CD14-positive monocyte (primary cell): ENCODE measurements at regions not wholly inside any gene's neighbourhood (a gene's known extent, or its start where the extent isn't known, plus 50 kb on each side); places are given as distances from the start of the nearest gene placed in this dataset.

Source experiments
- DNase-seq, 3 donors: peaks; one replicate each; pipeline ENCODE4 v3.0.0-alpha.2; 2011 to 2022
- H2AFZ ChIP-seq: 2 replicates; pipeline ENCODE4 v1.6.0; 2012; ENCODE audit warnings: mild to moderate bottlenecking, low read depth, low read length, inconsistent platforms; ENCODE audit not compliant: insufficient read depth, poor library complexity, severe bottlenecking
- H3K27ac ChIP-seq, 2 donors: 1 replicate in 1 of 2; 2 replicates in 1 of 2; pipeline ENCODE4 v1.5.1; 2012 to 2013; ENCODE audit warnings: low read length in 2 of 2, control low read depth in 1 of 2, inconsistent platforms in 1 of 2, low read depth in 1 of 2, mild to moderate bottlenecking in 1 of 2
- H3K27me3 ChIP-seq, 2 donors: one replicate each; pipeline versions ENCODE4 v1.6.0 to v1.6.1; 2011 to 2013; ENCODE audit warnings: low read length in 2 of 2; ENCODE audit not compliant: control insufficient read depth in 2 of 2, insufficient read depth in 2 of 2
- H3K36me3 ChIP-seq, 2 donors: replicated peaks in 1 of 2; 1 replicate in 1 of 2; 2 replicates in 1 of 2; pipeline versions ENCODE4 v1.5.1 to v1.6.1; 2012 to 2013; ENCODE audit warnings: low read length in 2 of 2, control low read depth in 1 of 2, inconsistent platforms in 1 of 2, mild to moderate bottlenecking in 1 of 2; ENCODE audit not compliant: insufficient read depth in 2 of 2, control insufficient read depth in 1 of 2
- H3K4me1 ChIP-seq, 2 donors: 1 replicate in 1 of 2; 2 replicates in 1 of 2; pipeline versions ENCODE4 v1.5.1 to v1.6.1; 2012 to 2013; ENCODE audit warnings: low read length in 2 of 2, control low read depth in 1 of 2, inconsistent platforms in 1 of 2, mild to moderate bottlenecking in 1 of 2, moderate library complexity in 1 of 2; ENCODE audit not compliant: insufficient read depth in 2 of 2, control insufficient read depth in 1 of 2
- H3K4me2 ChIP-seq: replicated peaks from 2 replicates; pipeline ENCODE3; 2012; ENCODE audit warnings: low read length, moderate library complexity, mild to moderate bottlenecking; ENCODE audit not compliant: poor library complexity, severe bottlenecking; ENCODE audit errors: extremely low read depth
- H3K4me3 ChIP-seq, 3 experiments: fragments of 200-600 bp in 1 of 3; sonication (generic) in 1 of 3; replicated peaks in 1 of 3; 1 replicate in 2 of 3; 2 replicates in 1 of 3; pipeline ENCODE4 v1.5.1; 2011 to 2013; ENCODE audit warnings: low read length in 3 of 3, mild to moderate bottlenecking in 3 of 3, control low read depth in 2 of 3, low read depth in 2 of 3, inconsistent platforms in 1 of 3, moderate library complexity in 1 of 3
- H3K79me2 ChIP-seq: 2 replicates; pipeline ENCODE4 v1.6.0; 2012; ENCODE audit warnings: mild to moderate bottlenecking, control low read depth, inconsistent platforms, low read length, moderate library complexity; ENCODE audit not compliant: insufficient read depth
- H3K9ac ChIP-seq: 2 replicates; pipeline ENCODE4 v1.6.0; 2017; ENCODE audit warnings: low read length, mild to moderate bottlenecking; ENCODE audit not compliant: insufficient read depth, poor library complexity, severe bottlenecking
- H3K9me3 ChIP-seq, 2 donors: replicated peaks in 1 of 2; 1 replicate in 1 of 2; 2 replicates in 1 of 2; pipeline versions ENCODE4 v1.5.1 to v1.6.1; 2012 to 2013; ENCODE audit warnings: low read length in 2 of 2, control low read depth in 1 of 2; ENCODE audit not compliant: control insufficient read depth in 1 of 2, insufficient read depth in 1 of 2
- H4K20me1 ChIP-seq: 2 replicates; pipeline ENCODE4 v1.6.0; 2012; ENCODE audit warnings: mild to moderate bottlenecking, low read length, control low read depth, moderate library complexity; ENCODE audit not compliant: insufficient read depth
- H3K27ac Mint-ChIP-seq, 7 donors: one replicate each; pipeline ENCODE4 v1.8.0; 2020; ENCODE audit warnings: mild to moderate bottlenecking in 7 of 7, mixed read lengths in 7 of 7, moderate library complexity in 6 of 7, inconsistent platforms in 2 of 7
- H3K27me3 Mint-ChIP-seq, 3 donors: one replicate each; pipeline ENCODE4 v1.8.0; 2021 to 2022; ENCODE audit warnings: low read depth in 3 of 3, mild to moderate bottlenecking in 3 of 3, mixed read lengths in 3 of 3, moderate library complexity in 3 of 3, inconsistent platforms in 1 of 3
- H3K36me3 Mint-ChIP-seq, 2 donors: one replicate each; pipeline ENCODE4 v1.8.0; 2020; ENCODE audit warnings: mixed read lengths in 2 of 2, inconsistent platforms in 1 of 2, mild to moderate bottlenecking in 1 of 2
- H3K4me1 Mint-ChIP-seq: one replicate; pipeline ENCODE4 v1.8.0; 2020; ENCODE audit warnings: mild to moderate bottlenecking, mixed read lengths
- H3K4me3 Mint-ChIP-seq, 2 donors: one replicate each; pipeline ENCODE4 v1.8.0; 2020; ENCODE audit warnings: mild to moderate bottlenecking in 2 of 2, mixed read lengths in 2 of 2, moderate library complexity in 1 of 2
- H3K9me3 Mint-ChIP-seq, 7 donors: one replicate each; pipeline ENCODE4 v1.8.0; 2020 to 2022; ENCODE audit warnings: mixed read lengths in 7 of 7, mild to moderate bottlenecking in 6 of 7, moderate library complexity in 6 of 7, inconsistent platforms in 2 of 7
- whole genome bisulfite sequencing: methylation state at CpG from one replicate; pipeline ENCODE4 v1.1.5; 2013; ENCODE audit warnings: missing lambda C conversion rate; ENCODE audit not compliant: insufficient coverage; 5-methylcytosine and 5-hydroxymethylcytosine counted together
- intact Hi-C, 2 donors: fragments of 100-400 bp; cut with micrococcal nuclease; formaldehyde crosslinking; loops; one replicate each; pipeline versions ENCODE4 v1.15.0 to v1.15.1; 2023
- TF ChIP-seq, protein P1 (sequence below): fragments of 200-600 bp; IDR thresholded peaks from one replicate; pipeline ENCODE4 v1.8.0; 2022; ENCODE audit warnings: antibody characterized with exemption, mild to moderate bottlenecking

DNA sequence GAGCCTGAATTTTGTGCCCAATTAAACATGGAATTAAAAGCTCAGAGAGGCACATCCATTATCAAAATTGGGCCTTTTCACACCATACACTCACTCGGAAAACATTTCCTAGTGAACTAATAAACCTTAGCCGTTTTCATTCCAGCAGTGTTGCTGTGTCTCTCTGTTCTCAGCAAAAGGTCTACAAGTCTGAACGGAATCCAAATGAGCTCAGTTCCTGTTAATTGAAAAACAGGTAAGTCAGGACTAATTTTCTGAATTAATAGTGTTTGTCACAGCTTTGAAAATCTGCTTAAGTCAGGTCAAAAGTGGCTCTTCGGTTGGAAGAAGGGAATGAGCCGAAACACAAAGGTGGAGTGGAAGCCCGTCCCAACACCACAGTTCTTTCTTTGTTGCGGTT, 163.3 kb upstream of the RALGAPA2 start:
- H3K9ac ChIP-seq = no peak overlapping the region
- 95% methylated on average over 2 of the region's 7 CpGs for WGBS

DNA sequence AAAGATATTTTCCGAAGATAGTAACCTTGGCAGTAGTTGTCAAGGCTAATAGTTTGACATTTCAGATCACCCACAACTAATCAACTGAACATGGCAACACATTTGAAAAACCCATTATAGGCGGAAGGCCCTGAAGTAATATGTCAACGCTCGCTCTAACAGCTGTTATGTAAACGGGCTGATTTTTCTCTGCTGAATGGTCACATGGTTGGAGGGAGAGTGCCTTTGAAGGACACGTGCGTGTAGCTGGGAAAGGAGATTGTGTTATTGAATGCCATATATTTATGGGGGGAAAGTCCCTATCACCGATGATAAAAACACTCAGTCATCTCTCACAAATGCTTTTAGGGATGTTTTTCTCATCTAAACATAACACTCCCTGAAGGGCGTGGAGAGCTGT, 160.0 kb upstream of the RALGAPA2 start:
- DNase-seq = no peak
- intact Hi-C loops = no loop called here
- TF ChIP-seq, protein P1, sequence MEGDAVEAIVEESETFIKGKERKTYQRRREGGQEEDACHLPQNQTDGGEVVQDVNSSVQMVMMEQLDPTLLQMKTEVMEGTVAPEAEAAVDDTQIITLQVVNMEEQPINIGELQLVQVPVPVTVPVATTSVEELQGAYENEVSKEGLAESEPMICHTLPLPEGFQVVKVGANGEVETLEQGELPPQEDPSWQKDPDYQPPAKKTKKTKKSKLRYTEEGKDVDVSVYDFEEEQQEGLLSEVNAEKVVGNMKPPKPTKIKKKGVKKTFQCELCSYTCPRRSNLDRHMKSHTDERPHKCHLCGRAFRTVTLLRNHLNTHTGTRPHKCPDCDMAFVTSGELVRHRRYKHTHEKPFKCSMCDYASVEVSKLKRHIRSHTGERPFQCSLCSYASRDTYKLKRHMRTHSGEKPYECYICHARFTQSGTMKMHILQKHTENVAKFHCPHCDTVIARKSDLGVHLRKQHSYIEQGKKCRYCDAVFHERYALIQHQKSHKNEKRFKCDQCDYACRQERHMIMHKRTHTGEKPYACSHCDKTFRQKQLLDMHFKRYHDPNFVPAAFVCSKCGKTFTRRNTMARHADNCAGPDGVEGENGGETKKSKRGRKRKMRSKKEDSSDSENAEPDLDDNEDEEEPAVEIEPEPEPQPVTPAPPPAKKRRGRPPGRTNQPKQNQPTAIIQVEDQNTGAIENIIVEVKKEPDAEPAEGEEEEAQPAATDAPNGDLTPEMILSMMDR = no peak
- H3K27me3 ChIP-seq = peaks cover 8 to 16% of the 10 kb centered on the region in 2 donors
- H3K4me2 ChIP-seq = no peak overlapping the region
- Mint-ChIP-seq H3K27me3 (peaks cover 20 to 33% (median 28%) of the 10 kb centered on the region in 3 donors), H3K36me3 (no peaks in the 10 kb centered on the region), H3K27ac (no peak overlapping the region), H3K4me1 (no peaks in the 10 kb centered on the region), H3K9me3 (peaks cover 0 to 2% (median 0%) of the 10 kb centered on the region in 7 donors), H3K4me3 (no peak overlapping the region)
- no peak overlapping the region for H2AFZ ChIP-seq
- no peak overlapping the region for H3K27ac ChIP-seq
- no peak overlapping the region for H3K4me3 ChIP-seq
- 95% methylated on average over 4 of the region's 9 CpGs for WGBS
- H4K20me1 ChIP-seq = no peaks in the 10 kb centered on the region
- H3K9me3 ChIP-seq = no peaks in the 10 kb centered on the region
- no peaks in the 10 kb centered on the region for H3K79me2 ChIP-seq
- H3K9ac ChIP-seq = no peak overlapping the region
- no peaks in the 10 kb centered on the region for H3K36me3 ChIP-seq
- H3K4me1 ChIP-seq = no peaks in the 10 kb centered on the region

More for the DNA sequence above, 163.3 kb upstream of the RALGAPA2 start:
- Mint-ChIP-seq H3K9me3 (peaks cover 0 to 2% (median 0%) of the 10 kb centered on the region in 7 donors), H3K27me3 (peaks cover 9 to 33% (median 26%) of the 10 kb centered on the region in 3 donors), H3K36me3 (no peaks in the 10 kb centered on the region), H3K4me3 (no peak overlapping the region), H3K27ac (no peak overlapping the region), H3K4me1 (no peaks in the 10 kb centered on the region)
- TF ChIP-seq, protein P1 = no peak
- Histone ChIP-seq H3K4me3 (no peak overlapping the region), H3K9me3 (no peaks in the 10 kb centered on the region), H3K36me3 (no peaks in the 10 kb centered on the region), H3K4me2 (no peak overlapping the region), H3K79me2 (no peaks in the 10 kb centered on the region), H3K4me1 (no peaks in the 10 kb centered on the region), H3K27ac (no peak overlapping the region), H2AFZ (no peak overlapping the region), H3K27me3 (peaks cover 8 to 9% of the 10 kb centered on the region in 2 donors), H4K20me1 (no peaks in the 10 kb centered on the region)
- intact Hi-C loops = no loop called here
- DNase-seq = no peak
